M059J (cell line): ENCODE measurements at regions not wholly inside any gene's neighbourhood (a gene's known extent, or its start where the extent isn't known, plus 50 kb on each side); places are given as distances from the start of the nearest gene placed in this dataset.
"Not testable (repeated sequence)": the region's sequence is repeated elsewhere in the genome, so short reads cannot be mapped to it uniquely, and the experiment has no call there.

Source experiments
- DNase-seq: peaks from one replicate; pipeline ENCODE4 v3.0.0-alpha.2; 2012; ENCODE audit warnings: low read depth

- DNase-seq = no peak
These were observed 50.2 kb upstream of the FGF3 start for GRCh38 chr11:69869311-69869939.

GRCh38 chr11:69870766-69871165 lies 51.5 kb upstream of the FGF3 start:
- DNase-seq = no peak

- no peak for DNase-seq
These were observed 54.2 kb upstream of the FGF3 start for GRCh38 chr11:69873166-69874077.

- no peak for DNase-seq
These were observed 55.2 kb upstream of the FGF3 start for GRCh38 chr11:69874178-69874983.

GRCh38 chr11:69874984-69875624 lies 55.9 kb upstream of the FGF3 start:
- DNase-seq = no peak

- no peak for DNase-seq
These were observed 56.8 kb upstream of the FGF3 start for GRCh38 chr11:69876013-69876412.

- no peak for DNase-seq
These were observed 58.0 kb upstream of the FGF3 start for GRCh38 chr11:69877235-69877634.

- DNase-seq = not testable (repeated sequence)
These were observed 58.5 kb upstream of the FGF3 start for GRCh38 chr11:69877704-69878103.

GRCh38 chr11:69878144-69878883 lies 59.1 kb upstream of the FGF3 start:
- no peak for DNase-seq

- DNase-seq = no peak
These were observed 59.9 kb upstream of the FGF3 start for GRCh38 chr11:69878927-69879728.

- DNase-seq = no peak
These were observed 60.5 kb upstream of the FGF3 start for GRCh38 chr11:69879729-69880005.

- no peak for DNase-seq
These were observed 61.0 kb upstream of the FGF3 start for GRCh38 chr11:69880041-69880825.

GRCh38 chr11:69880826-69881445 lies 61.7 kb upstream of the FGF3 start:
- no peak for DNase-seq

- DNase-seq = no peak
These were observed 62.5 kb upstream of the FGF3 start for GRCh38 chr11:69881467-69882269.

GRCh38 chr11:69882270-69882608 lies 63.0 kb upstream of the FGF3 start:
- DNase-seq = no peak

- DNase-seq = no peak
These were observed 64.4 kb upstream of the FGF3 start for GRCh38 chr11:69883292-69884255.

GRCh38 chr11:69884286-69884685 lies 65.1 kb upstream of the FGF3 start:
- no peak for DNase-seq
